IPS-18c (cell line): ENCODE measurements at regions not wholly inside any gene's neighbourhood (a gene's known extent, or its start where the extent isn't known, plus 50 kb on each side); places are given as distances from the start of the nearest gene placed in this dataset.

Experiments
- H3K4me3 ChIP-seq: 2 replicates; pipeline ENCODE4 v1.7.0; 2013; ENCODE audit warnings: low read depth, mild to moderate bottlenecking, low read length, moderate library complexity; ENCODE audit not compliant: insufficient read depth
- H3K9me3 ChIP-seq: one replicate; pipeline ENCODE4 v1.6.1; 2013; ENCODE audit warnings: mild to moderate bottlenecking, low read length, moderate library complexity; ENCODE audit not compliant: control insufficient read depth, insufficient read depth

- Histone ChIP-seq H3K4me3 (no peak overlapping the region), H3K9me3 (no peaks in the 10 kb centered on the region)
Measured at GRCh38 chr14:98868866-98869265, 403.1 kb downstream of the BCL11B start.

GRCh38 chr14:98871796-98872195, 400.2 kb downstream of the BCL11B start:
- Histone ChIP-seq H3K4me3 (no peak overlapping the region), H3K9me3 (no peaks in the 10 kb centered on the region)

DNA sequence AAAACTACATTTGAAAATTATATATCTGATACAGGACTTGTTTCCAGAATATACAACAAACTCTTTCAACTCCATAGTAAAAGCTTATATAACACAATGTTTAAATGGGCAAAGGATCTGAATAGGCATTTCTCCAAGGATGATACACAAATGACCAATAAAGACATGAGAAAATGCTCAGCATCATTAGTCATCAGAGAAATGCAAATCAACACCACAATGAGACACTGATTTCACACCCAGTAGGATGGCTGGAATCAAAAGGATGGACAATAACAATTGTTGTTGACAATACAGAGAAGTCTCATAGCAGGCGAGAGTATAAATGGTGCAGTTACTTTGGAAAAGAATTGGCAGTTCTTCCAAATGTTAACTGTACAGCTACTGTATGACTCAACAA, 394.9 kb downstream of the BCL11B start:
- no peak overlapping the region for H3K4me3 ChIP-seq
- H3K9me3 ChIP-seq, result no peaks in the 10 kb centered on the region

DNA sequence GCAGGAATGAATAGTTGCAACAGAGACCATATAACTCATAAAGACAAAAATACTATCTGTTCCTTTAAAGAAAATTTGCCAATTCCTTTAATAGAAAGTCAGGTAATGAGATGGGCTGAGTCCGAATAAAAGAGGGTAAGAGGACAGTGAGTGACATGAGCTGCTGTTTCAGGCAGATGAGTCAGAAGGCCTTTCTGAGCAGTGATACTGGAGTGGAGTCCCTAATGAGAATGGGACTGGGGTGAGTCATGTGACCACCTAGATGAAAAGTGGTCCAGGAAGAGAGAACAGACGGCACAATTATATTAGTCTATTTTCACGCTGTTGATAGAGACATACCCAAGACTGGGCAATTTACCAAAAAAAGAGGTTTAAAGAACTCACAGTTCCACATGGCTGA, 393.7 kb downstream of the BCL11B start:
- Histone ChIP-seq H3K4me3 (no peak overlapping the region), H3K9me3 (no peaks in the 10 kb centered on the region)

DNA sequence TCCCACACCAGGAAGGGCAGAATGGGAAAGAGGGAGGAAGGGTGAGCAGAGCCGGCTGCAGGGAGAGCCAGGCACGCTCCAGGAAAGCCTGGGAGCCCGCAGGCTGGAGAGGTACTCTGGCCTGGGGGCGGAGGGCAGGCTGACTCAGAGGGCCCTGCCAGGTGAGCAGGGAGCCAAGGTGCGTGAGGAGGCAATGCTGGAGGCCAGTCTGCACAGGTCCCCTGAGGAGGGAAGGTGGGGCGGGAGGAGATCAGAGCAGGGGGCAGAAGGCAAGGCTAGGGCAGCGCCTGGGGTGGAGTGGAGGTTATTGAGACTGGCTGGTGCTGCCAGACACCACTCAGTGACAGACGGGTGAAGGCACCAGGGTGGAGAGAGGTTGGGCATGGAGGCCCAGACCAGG, 385.0 kb downstream of the BCL11B start:
- no peaks in the 10 kb centered on the region for H3K9me3 ChIP-seq
- H3K4me3 ChIP-seq, result no peak overlapping the region

DNA sequence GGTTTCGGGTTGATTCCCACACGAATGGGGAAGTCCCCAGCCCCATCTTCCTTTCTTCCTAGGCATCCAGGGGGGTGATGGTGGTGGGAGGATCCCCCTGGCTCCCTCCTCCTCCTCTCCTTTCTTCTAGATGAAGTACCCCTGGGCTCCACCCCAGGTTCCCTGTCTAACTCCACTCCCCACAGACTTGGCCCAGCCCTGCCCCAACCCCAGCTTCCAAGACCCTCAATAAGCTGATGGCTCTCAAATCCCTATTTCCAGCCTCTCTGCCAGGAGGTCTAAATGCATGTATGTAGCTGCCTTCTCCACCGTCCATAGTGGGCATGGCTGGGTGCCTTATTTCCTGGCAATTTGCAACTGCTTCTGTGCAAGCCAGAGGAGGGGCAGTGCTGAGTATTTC, 383.7 kb downstream of the BCL11B start:
- no peaks in the 10 kb centered on the region for H3K9me3 ChIP-seq
- no peak overlapping the region for H3K4me3 ChIP-seq

GRCh38 chr14:98888927-98889835, 382.8 kb downstream of the BCL11B start:
- no peaks in the 10 kb centered on the region for H3K9me3 ChIP-seq
- peak overlapping the region; percentile 15; the same call in 1 of the 2 replicates for H3K4me3 ChIP-seq

DNA sequence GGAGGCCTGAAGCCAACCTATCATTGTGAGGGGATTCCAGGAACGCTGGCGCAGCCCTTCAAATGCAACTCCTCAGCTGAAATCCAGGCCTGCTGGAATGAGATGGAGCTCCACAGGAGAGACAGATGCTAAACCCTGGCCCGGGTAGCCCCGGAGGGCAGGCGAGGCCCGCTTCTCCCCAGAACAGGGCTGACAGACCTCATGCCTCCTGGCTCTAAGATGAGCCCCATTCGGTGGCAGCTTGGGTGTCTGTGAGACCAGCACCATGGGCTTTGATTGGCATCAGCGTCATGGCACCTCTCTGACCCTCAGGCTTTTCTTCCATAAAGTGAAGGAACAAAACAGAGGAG, 382.2 kb downstream of the BCL11B start:
- Histone ChIP-seq H3K4me3 (no peak overlapping the region; the same call in 1 of the 2 replicates), H3K9me3 (no peaks in the 10 kb centered on the region)

DNA sequence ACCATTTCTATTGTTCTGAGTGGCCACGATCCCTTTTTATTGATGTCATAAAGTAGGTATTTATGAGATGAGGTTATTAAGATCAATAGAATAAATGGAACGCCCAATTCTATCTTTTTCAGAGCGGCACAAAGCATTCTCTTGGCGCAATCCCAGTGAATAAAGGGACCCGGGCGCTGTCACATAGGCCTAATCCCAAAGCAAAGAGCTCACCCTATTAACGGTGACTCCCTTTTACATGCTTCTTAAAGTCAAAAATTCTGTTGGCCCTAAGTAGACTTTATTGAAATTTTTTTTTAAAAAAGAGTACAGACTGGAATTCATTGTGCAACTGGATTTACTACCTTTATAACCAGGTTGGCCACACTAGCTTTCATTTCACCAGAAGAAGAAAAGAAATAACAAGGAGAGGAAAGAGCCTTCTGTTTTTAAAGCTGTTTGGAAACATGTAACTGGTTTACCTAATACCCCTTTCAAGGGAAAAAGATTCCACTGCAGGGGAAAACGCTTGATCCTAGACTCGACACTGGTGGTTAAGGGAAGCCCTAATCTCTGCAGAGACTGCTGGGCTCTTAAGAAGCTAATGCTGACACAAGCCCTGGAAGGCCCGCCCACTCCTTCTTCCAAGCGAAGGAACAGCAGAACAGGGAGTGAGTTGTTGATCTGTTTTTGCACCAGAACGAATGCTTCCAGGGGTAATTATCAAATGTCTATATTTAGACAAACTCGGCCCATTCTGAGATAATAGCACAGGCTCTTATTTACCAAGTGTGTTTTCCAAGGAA, 381.2 kb downstream of the BCL11B start:
- Histone ChIP-seq H3K4me3 (no peak overlapping the region), H3K9me3 (no peaks in the 10 kb centered on the region)

DNA sequence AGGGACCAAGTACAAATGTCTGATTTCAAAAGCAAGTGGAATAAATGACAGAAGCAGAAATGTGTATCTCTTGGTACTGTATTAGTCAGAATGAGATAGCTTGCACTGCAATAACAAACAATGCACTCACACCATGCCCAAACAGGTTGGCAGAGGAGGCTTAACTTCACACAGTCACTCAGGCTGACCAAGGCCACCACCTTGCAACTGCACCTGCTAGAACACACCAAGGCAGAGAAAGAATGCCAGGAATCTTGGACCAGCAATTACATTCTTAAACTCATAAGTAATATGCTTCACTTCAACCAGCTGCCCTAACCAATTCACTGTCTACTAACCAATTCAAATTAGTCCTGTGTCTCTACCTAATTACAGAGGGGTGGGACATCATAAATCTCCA, 378.3 kb downstream of the BCL11B start:
- Histone ChIP-seq H3K9me3 (no peaks in the 10 kb centered on the region), H3K4me3 (no peak overlapping the region)

GRCh38 chr14:98894600-98894999, 377.4 kb downstream of the BCL11B start:
- H3K9me3 ChIP-seq, result no peaks in the 10 kb centered on the region
- no peak overlapping the region for H3K4me3 ChIP-seq

DNA sequence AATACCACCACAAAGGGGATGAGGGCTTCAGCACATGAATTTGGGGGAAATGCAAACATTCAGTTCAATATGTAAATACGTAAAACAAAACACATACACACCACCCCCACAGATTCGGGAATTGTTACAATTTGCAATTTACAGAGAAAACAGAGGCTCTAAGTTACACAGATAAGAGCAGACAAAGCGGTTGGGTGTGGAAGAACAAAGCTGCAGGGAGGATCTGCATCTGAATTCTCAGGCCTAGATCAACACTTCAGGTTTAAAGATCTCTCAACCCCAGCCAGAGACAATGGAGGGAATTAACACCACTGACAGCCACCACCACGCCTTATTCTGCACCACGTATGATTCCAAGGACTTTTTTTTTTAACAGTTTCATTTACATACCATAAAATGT, 375.5 kb downstream of the BCL11B start:
- no peaks in the 10 kb centered on the region for H3K9me3 ChIP-seq
- no peak overlapping the region for H3K4me3 ChIP-seq

DNA sequence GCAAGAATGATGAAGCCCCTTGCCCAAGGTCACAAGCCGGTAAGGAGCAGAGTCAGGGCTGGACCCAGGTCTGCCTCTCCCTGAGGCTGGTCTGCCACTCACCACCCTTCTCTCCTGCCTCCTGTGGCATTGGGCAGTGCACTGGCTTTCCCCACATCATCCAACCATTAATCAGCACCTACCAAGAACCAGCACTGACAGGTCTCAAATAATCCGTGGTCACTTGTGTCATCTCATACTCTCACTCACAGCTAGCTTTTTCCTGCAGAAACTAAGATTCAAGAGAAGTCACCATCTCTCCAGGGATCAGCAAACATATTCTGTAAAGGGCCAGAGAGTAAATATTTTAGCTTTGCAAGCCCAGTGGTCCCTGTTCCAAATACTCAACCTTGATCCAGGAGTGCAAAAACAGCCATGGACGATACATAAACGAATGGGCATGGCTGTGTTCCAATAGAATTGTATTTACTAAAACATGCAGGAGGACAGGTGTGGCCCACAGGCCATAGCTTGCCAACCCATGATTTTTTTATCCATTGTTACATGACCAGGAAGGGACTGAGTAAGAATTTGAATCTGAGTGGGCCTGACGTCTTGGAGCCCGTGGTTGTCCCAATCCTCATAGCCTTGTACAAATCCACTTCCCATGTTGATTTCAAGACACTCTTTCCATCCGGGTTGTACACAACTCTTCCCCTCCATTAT, 374.2 kb downstream of the BCL11B start:
- no peaks in the 10 kb centered on the region for H3K9me3 ChIP-seq
- H3K4me3 ChIP-seq, result no peak overlapping the region

DNA sequence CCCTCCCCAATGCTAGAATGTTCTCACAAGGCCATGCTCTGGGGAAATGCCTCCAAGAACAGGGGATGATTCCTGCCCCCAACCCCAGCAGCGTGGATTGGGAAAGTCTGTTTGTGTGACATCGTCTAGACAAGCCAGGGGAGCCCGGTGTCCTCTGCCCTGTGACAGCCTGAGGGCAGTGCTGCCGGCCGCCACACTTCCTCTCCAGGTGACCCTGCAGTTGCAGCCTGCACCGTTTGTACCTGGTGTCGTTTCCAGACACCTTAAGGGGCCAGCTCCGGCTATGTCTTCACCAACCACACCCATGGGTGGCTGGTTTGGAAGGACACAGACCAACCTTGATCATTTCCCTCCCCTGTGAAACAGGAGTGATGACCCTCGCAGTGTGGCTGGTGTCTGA, 372.6 kb downstream of the BCL11B start:
- no peak overlapping the region for H3K4me3 ChIP-seq
- no peaks in the 10 kb centered on the region for H3K9me3 ChIP-seq

GRCh38 chr14:98900236-98900635, 371.8 kb downstream of the BCL11B start:
- Histone ChIP-seq H3K9me3 (no peaks in the 10 kb centered on the region), H3K4me3 (no peak overlapping the region)

- H3K9me3 ChIP-seq, result no peaks in the 10 kb centered on the region
- H3K4me3 ChIP-seq, result no peak overlapping the region
Measured at GRCh38 chr14:98900798-98901197, 371.2 kb downstream of the BCL11B start.

- Histone ChIP-seq H3K9me3 (no peaks in the 10 kb centered on the region), H3K4me3 (no peak overlapping the region)
Measured at GRCh38 chr14:98901511-98902205, 370.3 kb downstream of the BCL11B start.
